H9 (cell line): ENCODE measurements at regions not wholly inside any gene's neighbourhood (a gene's known extent, or its start where the extent isn't known, plus 50 kb on each side); places are given as distances from the start of the nearest gene placed in this dataset.

Experiments used
- DNase-seq: peaks from one replicate; pipeline ENCODE4 v3.0.0-alpha.2; 2017
- H2AFZ ChIP-seq: one replicate; pipeline ENCODE4 v1.6.1; 2013; ENCODE audit warnings: mild to moderate bottlenecking, low read length, control low read depth, moderate library complexity
- H2AK5ac ChIP-seq: 2 replicates; pipeline ENCODE4 v1.6.1; 2013; ENCODE audit warnings: low read length, control low read depth, mixed read lengths; ENCODE audit not compliant: insufficient read length
- H2BK120ac ChIP-seq: one replicate; pipeline ENCODE4 v1.6.1; 2013; ENCODE audit warnings: low read depth, mild to moderate bottlenecking, low read length, control low read depth, inconsistent platforms; ENCODE audit not compliant: poor library complexity, severe bottlenecking
- H2BK12ac ChIP-seq: 2 replicates; pipeline ENCODE4 v1.6.1; 2013; ENCODE audit warnings: low read length, control low read depth, mixed read lengths, low read depth; ENCODE audit not compliant: insufficient read length
- H2BK15ac ChIP-seq: 2 replicates; pipeline ENCODE4 v1.6.1; 2013; ENCODE audit warnings: low read depth, low read length, control low read depth
- H2BK20ac ChIP-seq: one replicate; pipeline ENCODE4 v1.6.1; 2013; ENCODE audit warnings: low read depth, mild to moderate bottlenecking, low read length, control low read depth, inconsistent platforms; ENCODE audit not compliant: poor library complexity, severe bottlenecking
- H2BK5ac ChIP-seq: 2 replicates; pipeline ENCODE4 v1.6.1; 2013; ENCODE audit warnings: low read length, control low read depth, mixed read lengths; ENCODE audit not compliant: insufficient read length
- H3K14ac ChIP-seq: 2 replicates; pipeline ENCODE4 v1.6.1; 2013; ENCODE audit warnings: low read length, control low read depth; ENCODE audit not compliant: insufficient read depth
- H3K18ac ChIP-seq: 2 replicates; pipeline ENCODE4 v1.6.1; 2013; ENCODE audit warnings: low read depth, mild to moderate bottlenecking, mixed read lengths, low read length, control low read depth; ENCODE audit not compliant: insufficient read length
- H3K23ac ChIP-seq: 2 replicates; pipeline ENCODE4 v1.6.1; 2013; ENCODE audit warnings: low read length, control low read depth, mixed read lengths, low read depth; ENCODE audit not compliant: insufficient read length
- H3K23me2 ChIP-seq: 2 replicates; pipeline ENCODE4 v1.6.1; 2013; ENCODE audit warnings: low read depth, mild to moderate bottlenecking, mixed read lengths, low read length, control low read depth; ENCODE audit not compliant: insufficient read length, poor library complexity, severe bottlenecking
- H3K27ac ChIP-seq: 2 replicates; pipeline ENCODE4 v1.5.1; 2013; ENCODE audit warnings: low read length, control low read depth, mixed read lengths, low read depth; ENCODE audit not compliant: insufficient read length
- H3K27me3 ChIP-seq: 2 replicates; pipeline ENCODE4 v1.6.1; 2013; ENCODE audit warnings: low read length, control low read depth, inconsistent platforms; ENCODE audit not compliant: insufficient read depth
- H3K4ac ChIP-seq: 2 replicates; pipeline ENCODE4 v1.6.1; 2013; ENCODE audit warnings: low read depth, mild to moderate bottlenecking, control low read depth, inconsistent platforms, low read length, moderate library complexity
- H3K4me1 ChIP-seq: 2 replicates; pipeline ENCODE4 v1.6.1; 2013; ENCODE audit warnings: low read length, control low read depth, inconsistent platforms; ENCODE audit not compliant: insufficient read depth
- H3K4me2 ChIP-seq: 2 replicates; pipeline ENCODE4 v1.6.1; 2013; ENCODE audit warnings: low read length, control low read depth, mixed read lengths; ENCODE audit not compliant: insufficient read length, insufficient read depth
- H3K56ac ChIP-seq: 2 replicates; pipeline ENCODE4 v1.6.1; 2013; ENCODE audit warnings: low read depth, mild to moderate bottlenecking, mixed read lengths, low read length, control low read depth; ENCODE audit not compliant: insufficient read length
- H3K79me1 ChIP-seq: 2 replicates; pipeline ENCODE4 v1.6.1; 2013; ENCODE audit warnings: low read depth, mild to moderate bottlenecking, moderate library complexity, low read length, control low read depth, inconsistent platforms; ENCODE audit not compliant: insufficient read depth, poor library complexity, severe bottlenecking
- H3K79me2 ChIP-seq: 2 replicates; pipeline ENCODE4 v1.6.1; 2013; ENCODE audit warnings: low read length, control low read depth, inconsistent platforms; ENCODE audit not compliant: insufficient read depth
- H3K9ac ChIP-seq: 2 replicates; pipeline ENCODE4 v1.6.1; 2013; ENCODE audit warnings: low read length, control low read depth, mixed read lengths; ENCODE audit not compliant: insufficient read length; ENCODE audit errors: extremely low read depth
- H3K9me3 ChIP-seq: one replicate; pipeline ENCODE4 v1.6.1; 2013; ENCODE audit warnings: low read depth, low read length, inconsistent platforms; ENCODE audit not compliant: control insufficient read depth
- H3T11ph ChIP-seq: one replicate; pipeline ENCODE4 v1.6.1; 2013; ENCODE audit warnings: mild to moderate bottlenecking, low read length, control low read depth, inconsistent platforms
- H4K20me1 ChIP-seq: one replicate; pipeline ENCODE4 v1.6.1; 2013; ENCODE audit not compliant: control insufficient read depth, insufficient read length, insufficient read depth
- H4K5ac ChIP-seq: 2 replicates; pipeline ENCODE4 v1.6.1; 2013; ENCODE audit warnings: low read depth, mild to moderate bottlenecking, mixed read lengths, low read length, control low read depth; ENCODE audit not compliant: insufficient read length
- H4K8ac ChIP-seq: replicated peaks from 2 replicates; pipeline ENCODE4 v1.6.1; 2013; ENCODE audit warnings: low read length, control low read depth, mixed read lengths, low read depth; ENCODE audit not compliant: insufficient read length
- H4K91ac ChIP-seq: 2 replicates; pipeline ENCODE4 v1.6.1; 2013; ENCODE audit warnings: low read depth, mild to moderate bottlenecking, moderate library complexity, mixed read lengths, low read length, control low read depth; ENCODE audit not compliant: insufficient read length
- H3K27ac Mint-ChIP-seq, 3 experiments: 2 replicates in 2 of 3; 3 replicates in 1 of 3; pipeline ENCODE4 v1.8.0; 2020 to 2021; ENCODE audit warnings: mixed read lengths in 3 of 3, mild to moderate bottlenecking in 1 of 3, moderate library complexity in 1 of 3
- H3K27me3 Mint-ChIP-seq: 2 replicates; pipeline ENCODE4 v1.8.0; 2021; ENCODE audit warnings: low read depth, mild to moderate bottlenecking, moderate library complexity, mixed read lengths
- H3K36me3 Mint-ChIP-seq, 3 experiments: 2 replicates in 2 of 3; 3 replicates in 1 of 3; pipeline ENCODE4 v1.8.0; 2020 to 2021; ENCODE audit warnings: low read depth in 3 of 3, mixed read lengths in 3 of 3; ENCODE audit not compliant: insufficient read depth in 1 of 3
- H3K4me1 Mint-ChIP-seq, 2 experiments: 2 replicates each; pipeline ENCODE4 v1.8.0; 2020; ENCODE audit warnings: mixed read lengths in 2 of 2
- H3K4me3 Mint-ChIP-seq, 2 experiments: 2 replicates in 1 of 2; 3 replicates in 1 of 2; pipeline ENCODE4 v1.8.0; 2020 to 2021; ENCODE audit warnings: mild to moderate bottlenecking in 2 of 2, mixed read lengths in 2 of 2, moderate library complexity in 1 of 2
- H3K9me3 Mint-ChIP-seq, 2 experiments: 2 replicates in 1 of 2; 3 replicates in 1 of 2; pipeline ENCODE4 v1.8.0; 2020; ENCODE audit warnings: mild to moderate bottlenecking in 2 of 2, mixed read lengths in 2 of 2, moderate library complexity in 1 of 2
- CTCF ChIP-seq: fragments of 200-600 bp; sonication (generic); conservative IDR thresholded peaks from 3 replicates; pipeline ENCODE4 v1.8.0; 2021; ENCODE audit warnings: antibody characterized with exemption, mild to moderate bottlenecking
- WGBS: extraction: QIAGEN DNeasy Blood & Tissue Kit; methylation state at CpG from one replicate; pipeline ENCODE4 v1.1.7; 2013; ENCODE audit warnings: missing lambda C conversion rate, low lambda C conversion rate, mixed read lengths; ENCODE audit not compliant: insufficient read length; ENCODE audit errors: extremely low coverage; 5-methylcytosine and 5-hydroxymethylcytosine counted together

GRCh38 chr12:131370791-131371347 is 340.0 kb upstream of the SFSWAP start:
- Mint-ChIP-seq H3K9me3 (no peaks in the 10 kb centered on the region), H3K27ac (no peak overlapping the region), H3K27me3 (peaks cover 2% of the 10 kb centered on the region), H3K36me3 (no peaks in the 10 kb centered on the region), H3K4me3 (no peak overlapping the region), H3K4me1 (peaks cover 0 to 3% of the 10 kb centered on the region in 2 experiments; a peak in 2 of 4 replicates)
- no peak overlapping the region for H2AK5ac ChIP-seq
- H3K27ac ChIP-seq, result no peak overlapping the region
- H3K56ac ChIP-seq, result no peak overlapping the region
- no peak overlapping the region for H2BK12ac ChIP-seq
- no peaks in the 10 kb centered on the region for H3K79me1 ChIP-seq
- H3K4me2 ChIP-seq, result no peak overlapping the region
- DNase-seq, result no peak
- no peaks in the 10 kb centered on the region for H4K20me1 ChIP-seq
- no peak overlapping the region for H4K5ac ChIP-seq
- H3K14ac ChIP-seq, result no peak overlapping the region
- no peak overlapping the region for H2BK5ac ChIP-seq
- no peak overlapping the region for H2BK20ac ChIP-seq
- H3T11ph ChIP-seq, result no peak overlapping the region
- H3K23ac ChIP-seq, result no peak overlapping the region
- no peak overlapping the region for H2BK120ac ChIP-seq
- H3K27me3 ChIP-seq, result no peaks in the 10 kb centered on the region
- no peaks in the 10 kb centered on the region for H3K4me1 ChIP-seq
- H2BK15ac ChIP-seq, result no peak overlapping the region
- no peak overlapping the region for H4K8ac ChIP-seq
- WGBS, result no CpG with 5 or more reads among the region's 11 CpGs
- no peak for TF ChIP-seq CTCF
- H3K23me2 ChIP-seq, result no peaks in the 10 kb centered on the region
- H3K9me3 ChIP-seq, result no peaks in the 10 kb centered on the region
- H3K4ac ChIP-seq, result no peak overlapping the region
- no peak overlapping the region for H3K9ac ChIP-seq
- no peak overlapping the region for H4K91ac ChIP-seq
- H3K18ac ChIP-seq, result peak overlapping the region; percentile 25
- H2AFZ ChIP-seq, result no peak overlapping the region
- H3K79me2 ChIP-seq, result no peaks in the 10 kb centered on the region
